Peyer's patch (tissue), 4 donors: ENCODE measurements at regions not wholly inside any gene's neighbourhood (a gene's known extent, or its start where the extent isn't known, plus 50 kb on each side); places are given as distances from the start of the nearest gene placed in this dataset.

Source experiments
- CTCF ChIP-seq, 6 experiments: fragments of 450-650 bp in 4 of 6; fragments of 200-600 bp in 2 of 6; sonication (generic) in 1 of 6; IDR thresholded peaks; one replicate each; pipeline ENCODE4 v1.5.1; 2017 to 2019; ENCODE audit warnings: antibody characterized with exemption in 6 of 6, mild to moderate bottlenecking in 3 of 6, moderate library complexity in 1 of 6
- POLR2A ChIP-seq, 2 donors: fragments of 450-650 bp; IDR thresholded peaks; one replicate each; pipeline ENCODE4 v1.5.1; 2017; ENCODE audit warnings: antibody characterized with exemption in 2 of 2, mild to moderate bottlenecking in 2 of 2, moderate library complexity in 2 of 2

DNA sequence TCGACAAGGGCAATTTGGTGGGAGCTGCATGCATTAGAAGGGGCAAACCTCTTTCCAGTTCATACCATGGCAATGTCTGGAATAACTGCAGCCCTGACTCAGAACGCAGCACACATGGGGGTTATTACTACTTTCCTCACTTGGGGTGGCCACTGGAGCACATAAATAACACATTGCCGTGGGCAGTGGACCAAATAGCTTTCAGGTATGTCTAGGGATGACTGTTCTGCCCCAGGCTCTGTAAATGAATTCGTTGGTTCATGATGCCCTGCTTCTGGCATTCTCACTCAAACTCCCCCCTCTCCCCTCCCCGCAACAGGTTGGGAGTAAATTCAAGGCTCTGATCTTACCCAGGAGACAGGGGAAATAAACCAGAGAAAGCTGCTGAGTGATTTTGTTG, 238.0 kb upstream of the PLET1 start:
- TF ChIP-seq CTCF (IDR thresholded peaks at IDR 0.05) (no peak), POLR2A (IDR thresholded peaks at IDR 0.05) (no peak)
